22Rv1 (cell line): ENCODE measurements at regions not wholly inside any gene's neighbourhood (a gene's known extent, or its start where the extent isn't known, plus 50 kb on each side); places are given as distances from the start of the nearest gene placed in this dataset.

ENCODE experiments used
- CTCF ChIP-seq: fragments of 450-650 bp; IDR thresholded peaks from 2 replicates; pipeline ENCODE4 v1.5.1; 2017; ENCODE audit warnings: mild to moderate bottlenecking
- ZFX ChIP-seq: fragments of 450-650 bp; IDR thresholded peaks from 2 replicates; pipeline ENCODE4 v1.6.1; 2017; ENCODE audit warnings: antibody characterized with exemption, borderline replicate concordance

- TF ChIP-seq CTCF = no peak
- no peak for TF ChIP-seq ZFX
These were observed 1148.1 kb upstream of the NCAM2 start for GRCh38 chr21:19850157-19850556.
